Mammary epithelial cell (primary cell): ENCODE measurements at regions not wholly inside any gene's neighbourhood (a gene's known extent, or its start where the extent isn't known, plus 50 kb on each side); places are given as distances from the start of the nearest gene placed in this dataset.

Experiments
- EZH2 ChIP-seq: IDR thresholded peaks from 2 replicates; pipeline ENCODE4 v1.6.1; 2012; ENCODE audit warnings: low read length, inconsistent platforms, borderline replicate concordance
- TF ChIP-seq, protein P1 (sequence below), 2 donors: IDR thresholded peaks in 1 of 2; conservative IDR thresholded peaks in 1 of 2; 2 replicates each; pipeline ENCODE4 v1.5.1; 2011 to 2012; ENCODE audit warnings: inconsistent platforms in 2 of 2, low read length in 2 of 2, mild to moderate bottlenecking in 2 of 2, control low read depth in 1 of 2, low read depth in 1 of 2; ENCODE audit not compliant: insufficient read depth in 1 of 2; ENCODE audit errors: extremely low read depth in 1 of 2

DNA sequence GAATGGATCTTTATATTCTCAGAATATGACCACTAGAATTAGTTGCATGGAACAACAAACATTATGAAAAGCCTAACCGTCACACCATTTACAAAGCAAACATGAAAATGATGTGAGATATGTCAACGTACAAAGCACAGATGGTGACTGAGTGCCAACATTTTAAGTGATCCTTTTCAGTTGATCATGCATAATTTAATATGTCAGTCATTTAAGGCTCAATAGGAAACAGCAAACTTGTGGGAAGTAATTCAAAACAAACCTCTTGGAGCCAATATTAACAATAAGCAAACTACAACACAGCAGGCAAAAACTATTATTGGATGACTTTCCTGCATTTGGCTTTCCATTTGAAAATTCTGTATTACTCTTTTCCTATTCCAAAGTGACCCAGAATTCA, 277.6 kb downstream of the SLITRK6 start:
- TF ChIP-seq, protein P1, sequence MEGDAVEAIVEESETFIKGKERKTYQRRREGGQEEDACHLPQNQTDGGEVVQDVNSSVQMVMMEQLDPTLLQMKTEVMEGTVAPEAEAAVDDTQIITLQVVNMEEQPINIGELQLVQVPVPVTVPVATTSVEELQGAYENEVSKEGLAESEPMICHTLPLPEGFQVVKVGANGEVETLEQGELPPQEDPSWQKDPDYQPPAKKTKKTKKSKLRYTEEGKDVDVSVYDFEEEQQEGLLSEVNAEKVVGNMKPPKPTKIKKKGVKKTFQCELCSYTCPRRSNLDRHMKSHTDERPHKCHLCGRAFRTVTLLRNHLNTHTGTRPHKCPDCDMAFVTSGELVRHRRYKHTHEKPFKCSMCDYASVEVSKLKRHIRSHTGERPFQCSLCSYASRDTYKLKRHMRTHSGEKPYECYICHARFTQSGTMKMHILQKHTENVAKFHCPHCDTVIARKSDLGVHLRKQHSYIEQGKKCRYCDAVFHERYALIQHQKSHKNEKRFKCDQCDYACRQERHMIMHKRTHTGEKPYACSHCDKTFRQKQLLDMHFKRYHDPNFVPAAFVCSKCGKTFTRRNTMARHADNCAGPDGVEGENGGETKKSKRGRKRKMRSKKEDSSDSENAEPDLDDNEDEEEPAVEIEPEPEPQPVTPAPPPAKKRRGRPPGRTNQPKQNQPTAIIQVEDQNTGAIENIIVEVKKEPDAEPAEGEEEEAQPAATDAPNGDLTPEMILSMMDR (conservative IDR thresholded peaks at IDR 0.05 in 1 of 2, IDR thresholded peaks at IDR 0.05 in 1 of 2; ENCODE audit: extremely low read depth in 1 of 2, insufficient read depth in 1 of 2, low read depth in 1 of 2, low read length in 2 of 2) = no peak
- TF ChIP-seq EZH2 = no peak
